G401 (cell line): ENCODE measurements at regions not wholly inside any gene's neighbourhood (a gene's known extent, or its start where the extent isn't known, plus 50 kb on each side); places are given as distances from the start of the nearest gene placed in this dataset.

ENCODE experiments used
- DNase-seq: peaks from one replicate; pipeline ENCODE4 v3.0.0-alpha.2; 2015; ENCODE audit warnings: low spot score
- in situ Hi-C: cut with HindIII; loops from 2 replicates; pipeline ENCODE4 v1.10.0; 2016; ENCODE audit warnings: low sequenced_read_pairs, mixed read lengths

- no peak for DNase-seq
- in situ Hi-C loops, result no loop called here
Measured at GRCh38 chr6:81694855-81695254, 57.6 kb downstream of the TENT5A start.

GRCh38 chr6:81694207-81694606 lies 58.3 kb downstream of the TENT5A start:
- no peak for DNase-seq
- in situ Hi-C loops, result no loop called here

DNA sequence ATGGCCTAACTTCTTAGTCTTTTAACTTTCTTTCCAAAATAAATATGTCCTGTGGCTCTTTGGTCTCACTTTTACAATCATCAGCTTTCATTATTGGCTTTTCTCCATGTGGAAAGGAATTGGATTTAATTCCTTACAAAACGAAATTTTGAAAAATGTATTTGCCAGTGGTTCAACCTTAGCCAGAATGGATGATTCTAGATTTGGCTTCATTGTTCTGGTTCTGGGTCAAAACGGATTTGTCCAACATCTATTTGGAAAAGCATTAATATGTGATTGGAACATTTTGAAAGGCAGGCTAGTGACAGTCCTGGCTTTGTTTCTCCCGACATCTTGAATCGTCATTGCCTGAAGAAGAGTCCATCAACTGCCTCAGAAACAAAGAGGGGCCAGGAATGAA lies 59.2 kb downstream of the TENT5A start:
- in situ Hi-C loops, result no loop called here
- no peak for DNase-seq

DNA sequence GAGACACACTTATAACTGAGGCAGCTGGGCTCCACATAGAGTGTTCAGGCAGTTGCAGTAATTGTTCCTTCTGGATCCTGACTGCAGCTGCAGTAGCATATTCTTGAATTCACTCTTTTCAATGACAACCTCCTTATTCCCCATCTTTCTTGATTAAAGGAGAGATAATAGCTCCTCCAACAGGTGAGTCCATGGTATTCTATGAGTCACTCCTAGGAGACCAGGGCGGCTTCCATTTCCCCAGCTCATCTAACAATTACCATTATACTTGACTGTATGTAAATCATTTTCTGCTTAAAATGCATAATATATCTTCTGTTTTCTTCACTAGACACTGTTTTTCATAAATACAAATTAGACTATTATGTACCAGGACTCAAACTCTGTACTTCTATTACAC lies 62.4 kb downstream of the TENT5A start:
- no peak for DNase-seq
- in situ Hi-C loops, result no loop called here

DNA sequence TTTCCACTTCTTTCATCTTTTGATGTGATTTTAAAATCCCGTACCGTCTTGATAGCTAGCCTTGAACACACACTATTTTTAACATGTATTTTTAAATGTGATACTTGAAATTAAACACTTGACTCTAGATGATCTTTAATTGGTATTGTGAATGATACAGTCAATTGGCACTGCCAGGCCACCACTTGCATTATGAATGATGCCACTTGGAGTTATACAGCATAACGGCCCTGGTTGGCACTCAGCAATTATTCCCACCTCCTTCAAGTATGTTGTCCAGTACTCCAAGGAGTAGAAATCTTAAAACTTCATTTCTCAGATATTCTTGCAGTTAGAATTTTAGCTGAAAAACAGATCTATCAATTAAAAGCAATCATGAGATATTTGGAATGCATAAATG lies 62.9 kb downstream of the TENT5A start:
- DNase-seq, result no peak
- in situ Hi-C loops, result no loop called here

DNA sequence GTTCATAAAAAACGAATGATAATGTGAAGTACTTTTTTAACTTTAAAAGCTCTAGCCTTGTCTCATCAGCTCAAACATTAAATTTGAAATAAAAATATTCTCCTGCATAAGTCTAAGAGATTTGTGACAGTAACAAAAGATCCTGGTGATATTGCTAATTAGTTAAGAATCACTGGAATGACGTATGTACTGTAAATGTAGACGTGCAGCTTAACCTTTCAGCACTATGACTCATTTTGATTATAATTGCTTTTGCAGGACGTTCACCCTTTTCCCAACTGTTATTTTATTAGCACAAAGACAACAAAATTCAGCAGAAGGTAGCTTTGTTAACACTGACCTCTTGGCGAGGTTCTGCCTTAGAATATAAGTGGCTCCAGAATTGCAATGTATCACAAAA lies 68.6 kb downstream of the TENT5A start:
- in situ Hi-C loops, result no loop called here
- DNase-seq, result no peak

GRCh38 chr6:81682858-81683620 lies 69.4 kb downstream of the TENT5A start:
- in situ Hi-C loops, result no loop called here
- no peak for DNase-seq

DNA sequence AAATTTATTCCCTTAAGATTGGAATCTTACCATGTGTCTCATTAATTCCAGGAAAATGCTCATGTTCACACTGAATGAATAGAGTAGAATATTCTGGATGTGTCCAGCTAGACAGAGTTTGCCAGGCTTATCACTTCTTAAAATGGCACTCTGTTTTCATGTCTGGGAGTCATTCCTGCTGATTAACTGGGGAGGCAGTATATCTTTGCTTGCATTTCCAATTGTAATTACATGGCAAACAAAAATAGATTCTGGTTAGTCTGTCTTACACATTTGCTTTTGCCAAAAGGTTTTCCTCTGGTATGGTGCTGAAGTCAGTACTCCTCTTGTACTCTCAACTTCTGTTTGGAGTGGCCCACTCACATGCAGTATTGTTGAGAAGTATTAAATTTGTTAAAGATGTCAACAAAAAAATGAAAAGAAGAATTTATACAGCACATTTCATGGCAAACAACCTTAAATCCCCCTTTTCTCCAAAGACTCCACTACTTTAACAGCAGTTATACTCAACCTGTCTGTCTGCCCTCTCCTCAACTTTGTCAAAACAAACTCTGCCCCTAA lies 70.2 kb downstream of the TENT5A start:
- no peak for DNase-seq
- in situ Hi-C loops, result no loop called here

DNA sequence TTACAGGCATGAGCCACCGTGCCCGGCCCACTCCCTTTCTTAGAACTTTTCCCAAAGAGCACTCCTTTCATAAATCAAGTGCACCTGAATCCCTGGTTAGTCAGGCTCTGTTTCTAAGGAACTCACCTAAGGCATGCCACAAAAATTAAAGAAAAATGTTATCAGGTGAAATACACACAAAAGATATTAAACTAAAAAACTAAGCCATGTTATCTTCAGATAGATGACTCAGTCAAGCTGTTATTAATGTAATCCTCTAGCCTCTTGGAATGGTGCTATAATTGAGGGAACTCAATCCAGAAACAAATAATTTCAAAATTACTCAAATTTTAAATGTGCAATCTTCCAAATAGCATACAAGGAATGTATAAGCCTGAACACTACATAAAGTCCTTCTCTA lies 83.0 kb downstream of the TENT5A start:
- no peak for DNase-seq
- in situ Hi-C loops, result no loop called here

DNA sequence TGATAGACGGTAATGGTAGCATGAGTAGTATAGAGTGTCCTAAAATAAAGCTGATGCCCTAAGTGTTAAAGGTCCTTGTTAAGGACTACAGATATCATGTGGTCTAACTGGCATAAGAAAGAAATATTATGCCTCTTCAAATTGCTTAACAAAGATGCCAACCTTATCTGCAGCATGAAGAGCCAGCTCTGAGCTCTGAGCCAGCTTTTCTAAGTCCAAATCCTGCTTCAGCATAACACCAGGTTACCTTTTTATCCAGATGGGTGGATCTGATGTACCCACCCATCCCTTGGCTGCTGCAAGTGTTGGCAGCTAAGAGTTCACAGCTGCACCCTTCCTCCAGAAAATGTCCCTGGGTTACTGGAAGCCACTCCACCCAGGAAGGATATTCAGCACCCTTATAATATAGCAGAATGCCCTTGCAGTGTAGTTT lies 83.8 kb downstream of the TENT5A start:
- in situ Hi-C loops, result no loop called here
- DNase-seq, result no peak

DNA sequence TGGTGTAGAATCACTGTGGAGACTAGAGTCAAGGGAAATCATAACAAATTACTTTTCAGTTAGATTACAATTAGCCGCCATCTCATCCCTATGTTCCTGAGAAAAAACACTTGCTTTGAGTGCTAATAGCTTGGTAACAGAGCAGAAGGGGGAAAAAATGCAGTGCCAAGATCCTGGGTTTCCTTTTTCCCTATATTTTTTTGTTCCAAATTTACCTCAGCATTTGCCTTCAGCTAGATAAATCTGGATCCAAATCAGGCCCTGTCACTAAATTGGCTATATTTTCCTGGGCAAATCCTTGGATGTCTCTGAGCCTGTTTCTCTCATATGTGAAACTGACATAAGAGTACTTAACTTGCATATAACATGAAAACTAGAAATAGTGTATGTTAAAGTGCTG lies 86.0 kb downstream of the TENT5A start:
- in situ Hi-C loops, result no loop called here
- no peak for DNase-seq

DNA sequence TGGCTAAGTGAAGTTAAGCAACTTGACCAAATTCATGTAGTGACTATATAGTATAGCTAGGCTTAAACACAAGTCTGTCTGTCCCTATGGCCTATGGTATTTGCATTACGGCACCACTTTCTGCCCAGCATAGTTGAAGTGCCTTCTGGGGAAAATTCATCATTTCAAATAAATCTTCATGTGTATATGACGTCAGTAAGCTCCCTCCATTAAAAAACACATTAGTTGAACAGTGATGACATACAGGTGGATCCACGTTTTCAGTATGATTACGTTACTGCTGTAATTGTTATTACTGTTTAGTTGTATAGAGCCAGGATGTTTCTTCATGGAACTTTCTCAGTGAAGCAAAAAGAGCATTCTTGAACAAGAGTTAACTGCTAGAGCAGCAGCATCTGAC lies 96.2 kb downstream of the TENT5A start:
- in situ Hi-C loops, result no loop called here
- DNase-seq, result no peak

DNA sequence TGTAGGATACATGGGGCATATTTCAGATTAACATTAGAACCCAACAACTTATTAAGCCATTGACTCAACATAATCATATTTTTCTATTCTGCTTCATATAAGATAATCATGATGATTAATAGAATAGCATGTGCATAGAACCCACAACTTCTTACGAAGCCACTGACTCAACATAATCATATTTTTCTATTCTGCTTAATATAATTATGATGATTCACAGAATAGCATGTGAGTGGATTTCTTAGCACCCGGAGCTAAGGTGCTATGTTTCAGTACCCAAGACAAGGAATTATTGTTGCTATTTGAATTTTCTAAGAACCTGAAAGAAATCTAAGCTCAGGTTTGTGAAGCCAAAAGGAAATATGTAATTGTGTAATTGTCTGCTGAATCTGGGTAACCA lies 96.8 kb downstream of the TENT5A start:
- no peak for DNase-seq
- in situ Hi-C loops, result no loop called here

DNA sequence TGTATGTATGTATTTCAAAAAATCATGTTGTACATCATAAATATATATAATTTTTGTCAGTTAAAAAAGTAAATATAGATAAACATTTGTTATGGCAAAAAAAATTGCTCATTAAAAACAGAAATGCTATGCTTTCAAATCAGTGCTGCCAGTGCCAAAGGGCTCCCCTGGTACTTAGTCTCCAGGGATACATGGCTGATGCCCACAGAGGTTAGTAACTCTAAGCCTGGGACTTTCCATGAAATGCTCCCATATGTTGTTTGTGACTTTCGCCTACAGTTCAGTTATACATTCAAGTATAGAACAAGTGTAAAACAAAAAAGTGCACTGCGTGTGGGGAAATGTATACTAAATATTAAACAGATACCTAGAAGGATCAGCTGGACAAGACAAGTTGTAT lies 104.0 kb downstream of the TENT5A start:
- in situ Hi-C loops, result no loop called here
- no peak for DNase-seq

DNA sequence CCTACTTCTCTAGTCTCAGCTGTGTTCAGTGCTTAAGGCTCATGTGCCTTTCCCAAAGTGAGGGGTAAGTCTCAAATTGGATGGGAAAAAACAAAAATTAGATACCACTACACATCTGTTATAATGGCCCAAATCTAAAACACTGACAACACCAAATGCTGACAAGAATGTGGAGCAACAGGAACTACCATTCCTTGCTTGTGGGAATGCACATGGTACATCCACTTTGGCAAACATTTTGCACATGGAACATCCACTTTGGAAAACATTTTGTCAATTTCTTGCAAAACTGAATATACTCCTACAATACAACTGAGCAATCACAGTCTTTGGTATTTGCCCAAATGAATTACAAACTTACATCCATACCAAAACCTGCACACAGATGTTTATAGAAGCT lies 109.3 kb downstream of the TENT5A start:
- in situ Hi-C loops, result no loop called here
- no peak for DNase-seq

GRCh38 chr6:81640891-81641290 lies 111.6 kb downstream of the TENT5A start:
- no peak for DNase-seq
- in situ Hi-C loops, result no loop called here

GRCh38 chr6:81640126-81640525 lies 112.4 kb downstream of the TENT5A start:
- DNase-seq, result no peak
- in situ Hi-C loops, result no loop called here

GRCh38 chr6:81638366-81638765 lies 114.1 kb downstream of the TENT5A start:
- in situ Hi-C loops, result no loop called here
- no peak for DNase-seq

GRCh38 chr6:81636930-81637568 lies 115.4 kb downstream of the TENT5A start:
- in situ Hi-C loops, result no loop called here
- DNase-seq, result no peak

DNA sequence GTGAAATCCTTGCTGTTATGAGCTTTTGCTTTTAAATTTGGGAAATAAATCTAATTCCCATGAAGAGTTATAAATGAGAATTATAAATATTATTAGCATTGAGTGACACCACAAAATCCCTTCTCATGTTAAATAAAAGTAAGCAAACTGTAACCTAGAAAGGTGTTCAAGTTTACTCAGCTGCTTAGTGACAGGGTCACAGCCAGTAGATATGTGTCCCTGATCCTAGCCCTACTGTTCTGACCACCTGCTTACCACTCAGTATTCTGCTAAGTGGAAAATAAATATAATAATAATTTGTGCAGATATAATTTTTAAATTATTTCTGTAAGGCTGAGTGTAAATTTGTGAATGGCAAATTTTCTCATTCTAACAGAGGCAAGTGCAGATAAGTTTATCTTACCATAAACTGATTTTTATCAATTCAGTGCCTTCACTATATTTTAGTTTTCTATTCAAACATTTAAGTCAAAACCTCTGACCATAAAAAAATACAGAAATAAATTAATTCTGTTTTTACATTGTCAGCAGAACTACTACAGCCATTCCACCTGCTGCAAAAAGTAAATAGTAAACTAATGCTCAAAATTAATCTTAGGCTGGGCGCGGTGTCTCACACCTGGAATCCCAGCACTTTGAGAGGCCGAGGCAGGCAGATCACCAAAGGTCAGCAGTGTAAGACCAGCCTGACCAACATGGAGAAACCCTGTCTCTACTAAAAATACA lies 118.2 kb downstream of the TENT5A start:
- no peak for DNase-seq
- in situ Hi-C loops, result no loop called here
